Fibroblast of lung (primary cell): ENCODE measurements at regions not wholly inside any gene's neighbourhood (a gene's known extent, or its start where the extent isn't known, plus 50 kb on each side); places are given as distances from the start of the nearest gene placed in this dataset.
A peak's percentile ranks its signal among the peaks of the same experiment; 100 is the strongest.

Experiments
- DNase-seq, 2 donors: peaks; one replicate each; pipeline versions ENCODE4 v3.0.0 to v3.0.0-alpha.2; 2010; ENCODE audit warnings: low read depth in 2 of 2
- H2AFZ ChIP-seq: 2 replicates; pipeline ENCODE4 v1.5.1; 2012; ENCODE audit warnings: low read length, control low read depth, inconsistent platforms
- H3K27ac ChIP-seq: 2 replicates; pipeline ENCODE4 v1.5.1; 2011; ENCODE audit warnings: low read length, control low read depth; ENCODE audit not compliant: insufficient read depth
- H3K27me3 ChIP-seq: 2 replicates; pipeline ENCODE4 v1.5.1; 2011; ENCODE audit warnings: mild to moderate bottlenecking, low read length; ENCODE audit not compliant: control insufficient read depth, insufficient read depth
- H3K36me3 ChIP-seq: 2 replicates; pipeline ENCODE4 v1.5.1; 2011; ENCODE audit warnings: low read length; ENCODE audit not compliant: control insufficient read depth, insufficient read depth
- H3K4me1 ChIP-seq: 2 replicates; pipeline ENCODE4 v1.5.1; 2011; ENCODE audit warnings: low read length; ENCODE audit not compliant: control insufficient read depth, insufficient read depth; ENCODE audit errors: extremely low read depth
- H3K4me2 ChIP-seq: 2 replicates; pipeline ENCODE4 v1.5.1; 2011; ENCODE audit warnings: low read length, control low read depth; ENCODE audit not compliant: insufficient read depth; ENCODE audit errors: extremely low read depth
- H3K4me3 ChIP-seq, 4 experiments: fragments of 200-600 bp in 1 of 4; sonication (generic) in 1 of 4; replicated peaks in 1 of 4; 2 replicates each; pipeline ENCODE4 v1.5.1; 2011 to 2016; ENCODE audit warnings: low read length in 4 of 4, low read depth in 3 of 4, mild to moderate bottlenecking in 3 of 4, control low read depth in 2 of 4, inconsistent platforms in 1 of 4, mixed read lengths in 1 of 4; ENCODE audit not compliant: insufficient read depth in 1 of 4; ENCODE audit errors: control extremely low read depth in 1 of 4
- H3K79me2 ChIP-seq: 2 replicates; pipeline ENCODE4 v1.5.1; 2012; ENCODE audit warnings: mild to moderate bottlenecking, low read length, inconsistent platforms; ENCODE audit not compliant: control insufficient read depth, insufficient read depth
- H3K9ac ChIP-seq: 2 replicates; pipeline ENCODE4 v1.5.1; 2011; ENCODE audit warnings: mild to moderate bottlenecking, low read length, control low read depth; ENCODE audit not compliant: insufficient read depth
- H3K9me3 ChIP-seq: 2 replicates; pipeline ENCODE4 v1.5.1; 2012; ENCODE audit warnings: low read depth, low read length; ENCODE audit not compliant: control insufficient read depth, insufficient read depth
- H4K20me1 ChIP-seq: 2 replicates; pipeline ENCODE4 v1.5.1; 2011; ENCODE audit warnings: low read length; ENCODE audit not compliant: control insufficient read depth, insufficient read depth; ENCODE audit errors: extremely low read depth
- CTCF ChIP-seq, 2 donors: IDR thresholded peaks in 1 of 2; conservative IDR thresholded peaks in 1 of 2; 1 replicate in 1 of 2; 2 replicates in 1 of 2; pipeline ENCODE4 v1.5.1; 2011 to 2012; ENCODE audit warnings: low read length in 2 of 2, control low read depth in 1 of 2, inconsistent platforms in 1 of 2, low read depth in 1 of 2, mild to moderate bottlenecking in 1 of 2
- EZH2 ChIP-seq: IDR thresholded peaks from 2 replicates; pipeline ENCODE4 v1.5.1; 2012; ENCODE audit warnings: low read length, control low read depth, mild to moderate bottlenecking; ENCODE audit errors: missing control alignments

GRCh38 chr10:123298583-123298982 is 144.4 kb downstream of the BUB3 start:
- no peak overlapping the region for H3K4me3 ChIP-seq
- no peaks in the 10 kb centered on the region for H3K27me3 ChIP-seq
- no peak for TF ChIP-seq EZH2
- no peak for TF ChIP-seq CTCF (conservative IDR thresholded peaks at IDR 0.05 in 1 of 2, IDR thresholded peaks at IDR 0.05 in 1 of 2; ENCODE audit: low read depth in 1 of 2, low read length in 2 of 2)
- no peaks in the 10 kb centered on the region for H4K20me1 ChIP-seq
- H2AFZ ChIP-seq: no peak overlapping the region
- H3K9me3 ChIP-seq: no peaks in the 10 kb centered on the region
- H3K9ac ChIP-seq: no peak overlapping the region
- no peak for DNase-seq
- no peak overlapping the region for H3K4me2 ChIP-seq
- H3K79me2 ChIP-seq: no peaks in the 10 kb centered on the region
- H3K36me3 ChIP-seq: no peaks in the 10 kb centered on the region
- no peaks in the 10 kb centered on the region for H3K4me1 ChIP-seq
- H3K27ac ChIP-seq: no peak overlapping the region

- Histone ChIP-seq H3K27ac (no peak overlapping the region), H4K20me1 (no peaks in the 10 kb centered on the region), H3K27me3 (no peaks in the 10 kb centered on the region), H2AFZ (no peak overlapping the region), H3K9me3 (no peaks in the 10 kb centered on the region), H3K79me2 (no peaks in the 10 kb centered on the region), H3K4me3 (no peak overlapping the region), H3K4me1 (no peaks in the 10 kb centered on the region), H3K9ac (no peak overlapping the region), H3K36me3 (no peaks in the 10 kb centered on the region), H3K4me2 (no peak overlapping the region)
- no peak for TF ChIP-seq EZH2
- no peak for TF ChIP-seq CTCF (conservative IDR thresholded peaks at IDR 0.05 in 1 of 2, IDR thresholded peaks at IDR 0.05 in 1 of 2; ENCODE audit: low read depth in 1 of 2, low read length in 2 of 2)
- DNase-seq: no peak
These were observed 145.4 kb downstream of the BUB3 start for GRCh38 chr10:123299598-123299997.

GRCh38 chr10:123301077-123301857 is 147.1 kb downstream of the BUB3 start:
- Histone ChIP-seq H3K27me3 (no peaks in the 10 kb centered on the region), H2AFZ (no peak overlapping the region), H3K9ac (no peak overlapping the region), H3K4me1 (no peaks in the 10 kb centered on the region), H3K9me3 (no peaks in the 10 kb centered on the region), H3K27ac (no peak overlapping the region), H3K79me2 (no peaks in the 10 kb centered on the region), H4K20me1 (no peaks in the 10 kb centered on the region), H3K4me2 (no peak overlapping the region), H3K36me3 (no peaks in the 10 kb centered on the region), H3K4me3 (no peak overlapping the region)
- TF ChIP-seq EZH2: no peak
- no peak for TF ChIP-seq CTCF (conservative IDR thresholded peaks at IDR 0.05 in 1 of 2, IDR thresholded peaks at IDR 0.05 in 1 of 2; ENCODE audit: low read depth in 1 of 2, low read length in 2 of 2)
- peak; percentile 19 to 84 for DNase-seq
